ENCODE measurements at regions not wholly inside any gene's neighbourhood (a gene's known extent, or its start where the extent isn't known, plus 50 kb on each side); places are given as distances from the start of the nearest gene placed in this dataset.
A peak's percentile ranks its signal among the peaks of the same experiment; 100 is the strongest.

DNA sequence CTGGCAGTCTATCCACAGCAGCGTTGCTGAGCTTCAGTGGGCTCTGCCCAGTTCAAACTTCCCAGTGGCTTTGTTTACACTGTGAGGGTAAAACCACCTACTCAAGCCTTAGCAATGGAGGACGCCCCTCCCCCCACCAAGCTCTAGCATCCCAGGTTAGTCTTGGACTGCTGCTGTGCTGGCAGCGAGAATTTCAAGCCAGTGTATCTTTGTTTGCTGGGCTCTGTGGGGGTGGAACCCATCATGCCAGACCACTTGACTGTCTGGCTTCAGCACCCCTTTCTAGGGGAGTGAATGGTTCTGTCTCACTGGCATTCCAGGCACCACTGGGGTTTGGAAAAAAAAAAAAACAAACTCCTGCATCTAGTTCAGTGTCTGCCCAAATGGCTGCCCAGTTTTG is 249.7 kb upstream of the SYNCRIP start:
- ATAC-seq (no peak), DNase-seq (no peak)
- Mint-ChIP-seq H3K27ac (no peak overlapping the region), H3K9me3 (peaks cover 0 to 30% (median 10%) of the 10 kb centered on the region in 11 donors), H3K27me3 (peaks cover 0 to 6% (median 4%) of the 10 kb centered on the region in 5 donors), H3K4me1 (no peaks in the 10 kb centered on the region), H3K36me3 (peaks cover 0 to 4% (median 0%) of the 10 kb centered on the region in 5 donors), H3K4me3 (no peak overlapping the region)
- H3K27ac ChIP-seq (ENCODE audit: low read depth, low read length) = no peak overlapping the region
- intact Hi-C loops (cut with micrococcal nuclease) = no loop called here
- no peak overlapping the region for H3K4me3 ChIP-seq (ENCODE audit: low read length)
- ChIA-PET CTCF (no interaction called here), POLR2A (no interaction called here)
- no peaks in the 10 kb centered on the region for H3K27me3 ChIP-seq (ENCODE audit: control insufficient read depth in 2 of 2, insufficient read depth in 2 of 2, low read length in 2 of 2)
- H3K4me1 ChIP-seq (ENCODE audit: control insufficient read depth in 2 of 2, insufficient read depth in 2 of 2, low read length in 2 of 2) = no peaks in the 10 kb centered on the region
- H3K36me3 ChIP-seq (ENCODE audit: control insufficient read depth in 2 of 3, insufficient read depth in 3 of 3, low read length in 3 of 3) = no peaks in the 10 kb centered on the region
- no peaks in the 10 kb centered on the region for H3K9me3 ChIP-seq (ENCODE audit: control insufficient read depth in 2 of 3, low read length in 3 of 3)

DNA sequence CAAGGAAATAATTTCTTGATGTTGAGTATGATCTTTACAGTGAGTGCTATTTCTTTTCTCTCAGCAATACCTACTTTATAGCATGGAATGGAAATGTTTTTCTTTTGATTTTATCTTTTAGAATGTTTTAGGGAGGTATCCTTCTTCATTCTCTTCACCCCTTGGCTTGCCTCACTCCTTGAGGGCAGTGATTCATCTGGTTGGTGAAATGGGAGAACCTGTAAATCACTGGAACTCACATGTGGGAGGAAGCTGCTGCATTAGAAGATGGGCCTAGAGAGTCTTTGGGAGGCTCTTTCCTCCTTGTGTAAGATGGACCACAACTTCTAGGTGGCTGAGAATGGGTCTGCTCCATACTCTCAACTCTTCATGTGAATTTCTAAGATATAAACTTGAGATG is 244.8 kb upstream of the SYNCRIP start:
- no peak overlapping the region for H3K27ac Mint-ChIP-seq
- no peak overlapping the region for H3K4me3 Mint-ChIP-seq
- peaks cover 0 to 20% (median 4%) of the 10 kb centered on the region in 11 donors for H3K9me3 Mint-ChIP-seq
- no peaks in the 10 kb centered on the region for H3K36me3 ChIP-seq (ENCODE audit: control insufficient read depth in 2 of 3, insufficient read depth in 3 of 3, low read length in 3 of 3)
- no peaks in the 10 kb centered on the region for H3K4me1 ChIP-seq (ENCODE audit: control insufficient read depth in 2 of 2, insufficient read depth in 2 of 2, low read length in 2 of 2)
- H3K4me1 Mint-ChIP-seq = no peaks in the 10 kb centered on the region
- no peaks in the 10 kb centered on the region for H3K27me3 ChIP-seq (ENCODE audit: control insufficient read depth in 2 of 2, insufficient read depth in 2 of 2, low read length in 2 of 2)
- CTCF ChIA-PET = no interaction called here
- ATAC-seq = no peak
- no peak for DNase-seq
- no peaks in the 10 kb centered on the region for H3K36me3 Mint-ChIP-seq
- no peak overlapping the region for H3K4me3 ChIP-seq (ENCODE audit: low read length)
- H3K27me3 Mint-ChIP-seq = peaks cover 0 to 11% (median 6%) of the 10 kb centered on the region in 5 donors
- POLR2A ChIA-PET = no interaction called here
- no peaks in the 10 kb centered on the region for H3K9me3 ChIP-seq (ENCODE audit: control insufficient read depth in 2 of 3, low read length in 3 of 3)
- H3K27ac ChIP-seq (ENCODE audit: low read depth, low read length) = no peak overlapping the region
- intact Hi-C loops (cut with micrococcal nuclease) = no loop called here

DNA sequence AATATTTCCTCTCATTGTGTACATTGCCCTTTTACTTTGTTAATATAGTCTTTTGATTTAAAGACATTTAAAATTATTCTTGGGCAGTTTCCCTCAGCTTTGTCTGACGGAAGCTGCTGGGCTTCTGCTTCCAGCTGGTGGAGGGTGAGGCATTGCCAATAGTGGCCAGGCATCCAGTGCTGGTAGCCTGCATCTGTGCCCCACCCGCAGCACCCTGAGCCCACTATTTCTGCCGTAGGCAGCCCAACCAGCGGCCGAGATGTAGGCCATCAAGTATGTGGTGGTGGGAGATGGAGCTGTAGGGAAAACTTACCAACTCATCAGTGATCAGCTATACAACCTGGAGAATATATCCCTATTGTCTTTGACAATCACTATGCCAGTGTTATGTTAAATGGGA is 226.0 kb upstream of the SYNCRIP start:
- Histone ChIP-seq H3K27me3 (ENCODE audit: control insufficient read depth in 2 of 2, insufficient read depth in 2 of 2, low read length in 2 of 2) (no peaks in the 10 kb centered on the region), H3K27ac (ENCODE audit: low read depth, low read length) (no peak overlapping the region), H3K36me3 (ENCODE audit: control insufficient read depth in 2 of 3, insufficient read depth in 3 of 3, low read length in 3 of 3) (no peaks in the 10 kb centered on the region), H3K4me1 (ENCODE audit: control insufficient read depth in 2 of 2, insufficient read depth in 2 of 2, low read length in 2 of 2) (no peaks in the 10 kb centered on the region), H3K4me3 (ENCODE audit: low read length) (no peak overlapping the region), H3K9me3 (ENCODE audit: control insufficient read depth in 2 of 3, low read length in 3 of 3) (no peaks in the 10 kb centered on the region)
- Mint-ChIP-seq H3K27me3 (peaks cover 0 to 2% (median 0%) of the 10 kb centered on the region in 5 donors), H3K4me1 (no peaks in the 10 kb centered on the region), H3K9me3 (peaks cover 0 to 8% (median 2%) of the 10 kb centered on the region in 11 donors), H3K27ac (no peak overlapping the region), H3K4me3 (no peak overlapping the region), H3K36me3 (no peaks in the 10 kb centered on the region)
- intact Hi-C loops (cut with micrococcal nuclease) = no loop called here
- ChIA-PET POLR2A (no interaction called here), CTCF (no interaction called here)
- ATAC-seq (no peak), DNase-seq (no peak)

DNA sequence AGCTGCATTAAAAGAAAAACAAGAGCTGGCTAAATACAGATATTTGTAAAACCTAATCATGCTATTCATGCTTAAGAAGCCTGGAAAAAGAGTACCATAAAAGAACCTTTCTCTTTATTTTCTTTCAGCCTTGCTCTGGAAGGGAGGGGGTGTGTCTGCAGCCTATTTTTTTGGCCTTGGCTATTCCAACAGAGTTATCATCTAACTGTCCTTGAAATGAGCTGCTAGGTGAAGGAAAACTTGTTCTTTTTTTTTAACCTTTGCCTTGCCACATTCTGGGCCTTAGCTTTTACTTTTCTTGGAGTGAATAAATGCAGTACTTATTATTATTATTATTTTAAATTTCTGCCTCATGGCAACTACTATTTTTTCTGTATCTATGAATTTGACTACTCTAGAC is 224.9 kb upstream of the SYNCRIP start:
- ChIA-PET POLR2A (no interaction called here), CTCF (no interaction called here)
- no peak for DNase-seq

DNA sequence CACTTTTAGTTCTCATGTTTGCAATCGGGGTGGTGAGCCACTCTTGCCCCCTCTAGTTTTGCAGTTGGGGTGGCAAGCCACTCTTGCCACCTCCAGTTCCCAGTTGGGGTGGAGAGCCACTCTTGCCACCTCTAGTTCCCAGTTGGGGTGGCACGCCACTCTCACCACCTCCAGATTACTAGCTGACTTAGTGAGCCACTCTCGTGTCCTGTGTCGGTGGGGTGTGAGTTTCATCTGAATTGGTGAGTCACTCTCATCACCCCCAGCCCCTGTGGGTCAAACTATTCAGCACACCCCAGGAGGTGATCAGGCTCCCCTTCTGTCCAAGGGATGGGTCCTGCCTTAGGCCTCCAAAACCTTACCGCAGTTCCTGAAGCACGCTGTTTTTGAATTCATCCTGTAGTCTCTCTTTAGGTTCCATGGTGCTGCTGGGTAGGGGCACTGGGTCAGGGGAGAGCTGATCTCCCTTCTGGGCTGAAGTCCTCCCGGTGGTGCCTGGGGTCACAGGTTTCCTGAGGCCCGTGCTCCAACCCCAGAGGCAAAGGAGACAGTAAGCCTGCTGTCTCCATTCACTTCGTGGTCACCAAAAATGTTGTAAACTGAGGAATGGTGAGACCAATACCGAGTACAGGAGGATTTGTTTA is 224.2 kb upstream of the SYNCRIP start:
- H3K27me3 Mint-ChIP-seq = peaks cover 0 to 4% (median 0%) of the 10 kb centered on the region in 5 donors
- H3K9me3 Mint-ChIP-seq = no peaks in the 10 kb centered on the region
- H3K27ac Mint-ChIP-seq = no peak overlapping the region
- DNase-seq (no peak), ATAC-seq (no peak)
- H3K36me3 ChIP-seq (ENCODE audit: control insufficient read depth in 2 of 3, insufficient read depth in 3 of 3, low read length in 3 of 3) = no peaks in the 10 kb centered on the region
- H3K27me3 ChIP-seq (ENCODE audit: control insufficient read depth in 2 of 2, insufficient read depth in 2 of 2, low read length in 2 of 2) = no peaks in the 10 kb centered on the region
- no peaks in the 10 kb centered on the region for H3K4me1 Mint-ChIP-seq
- H3K4me3 ChIP-seq (ENCODE audit: low read length) = no peak overlapping the region
- POLR2A ChIA-PET = no interaction called here
- H3K27ac ChIP-seq (ENCODE audit: low read depth, low read length) = no peak overlapping the region
- H3K9me3 ChIP-seq (ENCODE audit: control insufficient read depth in 2 of 3, low read length in 3 of 3) = no peaks in the 10 kb centered on the region
- CTCF ChIA-PET = no interaction called here
- no peaks in the 10 kb centered on the region for H3K4me1 ChIP-seq (ENCODE audit: control insufficient read depth in 2 of 2, insufficient read depth in 2 of 2, low read length in 2 of 2)
- intact Hi-C loops (cut with micrococcal nuclease) = no loop called here
- peak overlapping the region in 1 of 10 donors; percentile 28 for H3K4me3 Mint-ChIP-seq
- H3K36me3 Mint-ChIP-seq = no peaks in the 10 kb centered on the region

More for the DNA sequence above, 224.9 kb upstream of the SYNCRIP start:
- no peaks in the 10 kb centered on the region for H3K27me3 Mint-ChIP-seq
- H3K36me3 ChIP-seq (ENCODE audit: control insufficient read depth in 2 of 3, insufficient read depth in 3 of 3, low read length in 3 of 3) = no peaks in the 10 kb centered on the region
- no peaks in the 10 kb centered on the region for H3K4me1 Mint-ChIP-seq
- H3K9me3 Mint-ChIP-seq = no peaks in the 10 kb centered on the region
- no peak overlapping the region for H3K4me3 Mint-ChIP-seq
- intact Hi-C loops (cut with micrococcal nuclease) = no loop called here
- H3K9me3 ChIP-seq (ENCODE audit: control insufficient read depth in 2 of 3, low read length in 3 of 3) = no peaks in the 10 kb centered on the region
- H3K4me1 ChIP-seq (ENCODE audit: control insufficient read depth in 2 of 2, insufficient read depth in 2 of 2, low read length in 2 of 2) = no peaks in the 10 kb centered on the region
- H3K27ac Mint-ChIP-seq = no peak overlapping the region
- no peak overlapping the region for H3K27ac ChIP-seq (ENCODE audit: low read depth, low read length)
- no peaks in the 10 kb centered on the region for H3K27me3 ChIP-seq (ENCODE audit: control insufficient read depth in 2 of 2, insufficient read depth in 2 of 2, low read length in 2 of 2)
- no peak for ATAC-seq
- no peaks in the 10 kb centered on the region for H3K36me3 Mint-ChIP-seq
- H3K4me3 ChIP-seq (ENCODE audit: low read length) = no peak overlapping the region

DNA sequence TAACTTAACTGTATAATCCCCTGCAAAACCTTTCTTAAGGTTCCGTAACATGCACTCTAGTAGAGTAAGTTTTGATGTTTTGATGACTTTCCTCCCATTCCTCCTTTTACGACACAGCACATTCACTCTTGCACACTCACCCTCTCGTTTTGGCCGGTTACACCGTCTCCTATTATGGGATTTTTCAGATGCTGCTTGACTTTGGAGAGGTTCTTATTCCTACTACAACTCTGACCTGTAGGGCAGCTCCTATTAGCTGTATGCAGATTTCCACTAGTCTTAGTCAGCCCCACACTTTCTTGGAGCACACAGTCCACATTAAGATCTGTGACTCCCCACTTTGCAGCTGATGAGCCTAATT is 223.7 kb upstream of the SYNCRIP start:
- ATAC-seq (no peak), DNase-seq (no peak)
- Mint-ChIP-seq H3K27me3 (peaks cover 0 to 6% (median 0%) of the 10 kb centered on the region in 5 donors), H3K4me3 (no peak overlapping the region), H3K36me3 (no peaks in the 10 kb centered on the region), H3K4me1 (no peaks in the 10 kb centered on the region), H3K9me3 (no peaks in the 10 kb centered on the region), H3K27ac (no peak overlapping the region)
- Histone ChIP-seq H3K36me3 (ENCODE audit: control insufficient read depth in 2 of 3, insufficient read depth in 3 of 3, low read length in 3 of 3) (no peaks in the 10 kb centered on the region), H3K27ac (ENCODE audit: low read depth, low read length) (no peak overlapping the region), H3K4me3 (ENCODE audit: low read length) (peak overlapping the region; percentile 50), H3K27me3 (ENCODE audit: control insufficient read depth in 2 of 2, insufficient read depth in 2 of 2, low read length in 2 of 2) (no peaks in the 10 kb centered on the region), H3K4me1 (ENCODE audit: control insufficient read depth in 2 of 2, insufficient read depth in 2 of 2, low read length in 2 of 2) (no peaks in the 10 kb centered on the region), H3K9me3 (ENCODE audit: control insufficient read depth in 2 of 3, low read length in 3 of 3) (no peaks in the 10 kb centered on the region)
- ChIA-PET CTCF (no interaction called here), POLR2A (no interaction called here)
- intact Hi-C loops (cut with micrococcal nuclease) = no loop called here

DNA sequence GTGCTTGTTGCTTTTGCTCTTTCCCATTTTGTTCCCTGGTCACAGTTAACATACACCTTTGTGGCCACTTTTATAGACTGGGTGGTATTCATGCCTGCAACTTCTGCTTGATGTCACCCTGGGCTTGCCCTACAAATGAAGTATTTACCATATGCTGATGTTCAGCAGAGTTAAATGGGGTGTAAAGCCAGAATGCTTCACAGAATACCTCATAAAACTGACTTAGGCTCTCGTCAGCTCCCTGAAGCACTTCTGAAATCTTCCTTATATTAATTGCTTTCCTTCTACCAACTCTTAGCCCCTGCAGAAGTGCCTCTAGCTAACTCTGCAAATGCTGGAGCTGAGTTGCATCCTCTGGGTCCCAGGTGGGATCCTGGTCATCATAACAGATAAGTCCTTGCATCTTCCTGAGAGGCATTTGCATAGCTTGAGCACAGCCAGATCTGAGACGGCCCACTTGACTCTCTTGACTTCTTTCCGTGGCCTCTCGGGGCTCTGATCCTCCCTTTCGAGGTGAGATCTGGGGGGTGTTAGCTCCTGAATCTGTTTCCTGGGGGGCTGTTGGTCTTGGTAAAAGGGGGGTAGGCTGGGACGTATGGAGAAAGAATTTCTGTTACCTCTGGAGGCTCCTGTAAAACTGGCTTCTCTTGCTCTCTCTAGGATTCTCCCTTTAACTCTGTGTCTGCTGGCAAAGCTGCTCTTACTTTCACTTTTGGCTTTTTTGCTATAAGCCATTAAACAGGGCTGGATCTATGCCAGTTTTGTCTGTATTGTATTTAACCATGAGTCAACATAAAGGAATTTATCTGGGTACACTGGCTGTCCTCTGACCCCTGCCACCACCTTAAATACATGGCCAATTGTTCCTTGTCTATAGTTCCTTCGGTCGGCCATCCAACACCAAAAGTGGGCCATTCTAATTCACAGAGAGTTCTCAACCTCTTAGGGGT is 223.0 kb upstream of the SYNCRIP start:
- peaks cover 0 to 6% (median 0%) of the 10 kb centered on the region in 5 donors for H3K27me3 Mint-ChIP-seq
- H3K27ac Mint-ChIP-seq = no peak overlapping the region
- no peaks in the 10 kb centered on the region for H3K4me1 ChIP-seq (ENCODE audit: control insufficient read depth in 2 of 2, insufficient read depth in 2 of 2, low read length in 2 of 2)
- intact Hi-C loops (cut with micrococcal nuclease) = no loop called here
- ChIA-PET POLR2A (no interaction called here), CTCF (no interaction called here)
- no peak overlapping the region for H3K27ac ChIP-seq (ENCODE audit: low read depth, low read length)
- H3K4me3 ChIP-seq (ENCODE audit: low read length) = peak overlapping the region; percentile 50
- DNase-seq = peak in 1 of 9 donors; percentile 2
- H3K36me3 ChIP-seq (ENCODE audit: control insufficient read depth in 2 of 3, insufficient read depth in 3 of 3, low read length in 3 of 3) = no peaks in the 10 kb centered on the region
- no peaks in the 10 kb centered on the region for H3K9me3 Mint-ChIP-seq
- H3K36me3 Mint-ChIP-seq = no peaks in the 10 kb centered on the region
- no peaks in the 10 kb centered on the region for H3K4me1 Mint-ChIP-seq
- no peak for ATAC-seq
- no peaks in the 10 kb centered on the region for H3K27me3 ChIP-seq (ENCODE audit: control insufficient read depth in 2 of 2, insufficient read depth in 2 of 2, low read length in 2 of 2)
- H3K9me3 ChIP-seq (ENCODE audit: control insufficient read depth in 2 of 3, low read length in 3 of 3) = no peaks in the 10 kb centered on the region
- H3K4me3 Mint-ChIP-seq = no peak overlapping the region
